GM18951 (cell line): ENCODE measurements at regions not wholly inside any gene's neighbourhood (a gene's known extent, or its start where the extent isn't known, plus 50 kb on each side); places are given as distances from the start of the nearest gene placed in this dataset.

Experiments used
- POLR2A ChIP-seq: IDR thresholded peaks from 4 replicates; pipeline ENCODE4 v1.6.1; 2011; ENCODE audit warnings: mild to moderate bottlenecking; ENCODE audit not compliant: insufficient read length, insufficient read depth; ENCODE audit errors: extremely low read depth
- in situ Hi-C: fragments of 300-500 bp; cut with MboI; formaldehyde crosslinking; loops from one replicate; pipeline ENCODE4 v1.12.0; 2022; ENCODE audit warnings: low sequenced_read_pairs, mixed read lengths, inconsistent platforms; ENCODE audit not compliant: unreplicated experiment

DNA sequence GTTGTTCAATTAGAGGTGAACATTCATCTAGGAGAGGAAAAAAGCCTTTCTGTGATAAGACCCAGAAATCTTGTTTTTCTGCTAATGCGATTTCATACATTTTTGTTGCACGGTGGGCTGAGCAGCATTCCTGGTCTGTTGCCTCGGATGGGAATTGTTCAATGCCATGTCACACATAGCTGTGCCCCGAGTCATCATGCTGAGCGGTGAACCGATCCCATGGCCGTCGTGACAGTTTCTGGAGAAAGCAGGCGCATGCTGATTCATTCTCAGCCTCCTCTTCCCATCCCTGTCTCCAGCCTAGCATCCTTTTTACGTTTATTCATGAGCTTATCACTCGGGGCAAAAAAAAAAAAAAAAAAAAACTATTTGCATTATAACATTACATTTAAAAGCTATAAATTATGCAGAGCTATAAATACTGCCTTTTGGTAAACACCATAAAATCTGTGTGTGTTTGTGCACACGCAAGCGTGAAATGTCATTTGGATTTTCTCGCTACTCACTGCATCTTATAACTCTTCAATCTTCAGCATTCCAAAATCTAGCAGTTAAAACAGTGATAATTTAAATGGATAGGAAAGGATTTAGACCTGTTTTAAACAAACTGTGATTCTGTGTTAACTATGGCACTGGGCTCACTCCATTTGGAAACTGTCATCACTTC lies 58.9 kb upstream of the IFNGR1 start:
- in situ Hi-C loops, result no loop called here
- no peak for TF ChIP-seq POLR2A

DNA sequence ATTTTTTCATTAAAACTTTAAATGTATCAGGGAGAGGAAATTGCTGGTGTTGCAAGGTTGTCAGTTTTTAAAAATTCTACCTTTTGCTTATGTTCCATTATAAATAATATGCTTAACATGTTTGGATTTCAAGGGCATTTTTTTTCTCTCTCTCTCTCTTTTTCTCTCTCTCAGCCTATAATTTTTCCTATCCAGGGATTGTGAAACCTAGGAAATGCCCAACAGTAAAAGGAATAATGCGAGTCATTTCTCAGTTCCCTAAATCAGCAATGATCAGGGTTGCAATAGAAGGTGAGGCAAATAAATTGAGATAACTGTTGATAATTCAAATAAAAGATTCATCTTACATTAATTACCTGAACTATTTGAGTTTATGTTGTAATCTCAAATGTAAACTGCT lies 53.2 kb upstream of the IFNGR1 start:
- no peak for TF ChIP-seq POLR2A
- in situ Hi-C loops, result no loop called here

DNA sequence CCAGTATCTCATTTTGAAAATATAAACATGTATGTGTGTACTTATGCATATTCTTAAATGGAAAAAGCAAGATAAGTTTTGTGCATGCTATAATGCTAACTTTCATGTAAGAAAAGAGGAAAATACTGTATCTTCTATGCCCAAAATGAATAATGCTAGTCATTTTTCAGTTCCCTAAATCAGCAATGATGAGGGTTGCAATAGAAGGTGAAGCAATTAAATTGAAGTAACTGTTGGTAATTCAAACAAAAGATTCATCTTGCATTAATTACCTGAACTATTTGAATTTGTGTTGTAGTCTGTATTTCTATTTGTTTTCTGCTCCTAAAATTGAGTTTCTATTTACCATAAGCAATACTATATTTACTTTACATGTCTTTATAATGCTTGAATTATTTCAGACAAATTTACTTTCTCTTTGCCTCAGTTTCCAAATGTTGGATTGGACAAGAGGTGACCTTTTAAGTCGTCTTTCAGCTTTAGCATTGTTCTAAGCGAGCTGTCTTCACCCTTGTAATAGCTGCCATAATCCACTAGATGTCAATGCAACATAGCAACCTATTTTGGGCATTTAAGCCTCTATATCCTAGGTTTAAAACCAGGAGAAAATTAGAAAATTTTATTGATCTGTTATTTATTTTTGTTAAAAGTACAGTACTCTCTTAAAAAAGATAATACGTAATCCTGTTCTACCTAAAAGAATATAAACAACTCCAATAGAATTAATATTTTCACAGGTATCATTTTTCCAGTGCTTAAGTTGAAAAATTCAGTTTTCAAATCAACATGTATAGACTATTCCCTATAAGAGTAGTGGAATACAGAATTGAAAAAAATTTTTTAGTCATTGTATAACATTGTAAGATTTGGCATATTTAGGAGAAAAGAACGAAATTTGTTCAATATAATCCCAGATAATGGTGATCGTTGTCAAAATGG lies 52.3 kb upstream of the IFNGR1 start:
- TF ChIP-seq POLR2A, result no peak
- in situ Hi-C loops, result no loop called here

DNA sequence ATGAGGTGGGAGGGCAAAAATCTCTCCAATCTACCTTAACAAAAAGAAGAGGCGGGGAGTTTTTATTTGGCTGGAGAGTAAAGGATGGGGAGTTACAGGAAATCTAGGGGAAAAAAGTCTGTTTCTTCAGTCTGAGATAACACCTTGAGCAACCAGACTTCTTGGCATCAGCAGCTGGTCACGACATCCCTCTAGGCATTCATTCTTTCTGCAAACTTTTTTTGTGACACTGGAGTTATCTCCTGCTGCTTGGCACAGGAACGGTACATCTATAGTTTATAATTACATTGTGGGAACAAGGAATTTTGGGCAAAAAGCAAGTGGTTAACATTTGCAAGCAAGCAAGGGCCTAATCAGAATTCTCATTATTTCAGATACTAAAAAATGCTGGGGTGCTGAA lies 50.6 kb upstream of the IFNGR1 start:
- TF ChIP-seq POLR2A, result no peak
- in situ Hi-C loops, result no loop called here

DNA sequence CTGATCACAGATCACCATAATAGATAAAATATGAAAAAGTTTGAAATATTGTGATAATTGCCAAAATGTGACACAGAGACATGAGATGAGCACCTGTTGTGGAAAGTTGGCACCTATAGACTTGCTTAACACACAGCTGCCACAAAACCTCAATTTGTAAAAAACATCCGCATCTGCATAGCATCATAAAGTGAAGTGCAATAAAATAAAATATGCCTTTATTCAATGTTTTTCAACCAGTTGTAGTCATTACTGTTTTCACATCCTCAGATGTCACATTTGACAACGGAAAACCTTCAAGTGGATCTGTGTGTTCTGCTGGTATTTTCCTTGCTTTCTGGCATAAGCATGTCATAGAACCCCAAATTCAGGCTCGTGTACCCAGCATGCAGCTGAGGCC lies 50.2 kb upstream of the IFNGR1 start:
- in situ Hi-C loops, result no loop called here
- TF ChIP-seq POLR2A, result no peak
